ENCODE measurements at regions not wholly inside any gene's neighbourhood (a gene's known extent, or its start where the extent isn't known, plus 50 kb on each side); places are given as distances from the start of the nearest gene placed in this dataset.
"Not testable (repeated sequence)": the region's sequence is repeated elsewhere in the genome, so short reads cannot be mapped to it uniquely, and the experiment has no call there.

GRCh38 chr22:33971561-33971961 is 51.3 kb upstream of the LARGE1 start:
- DNase-seq (ENCODE audit: missing footprints) (no peak), ATAC-seq (no peak)
- intact Hi-C loops (cut with DNase I) = no loop called here

DNA sequence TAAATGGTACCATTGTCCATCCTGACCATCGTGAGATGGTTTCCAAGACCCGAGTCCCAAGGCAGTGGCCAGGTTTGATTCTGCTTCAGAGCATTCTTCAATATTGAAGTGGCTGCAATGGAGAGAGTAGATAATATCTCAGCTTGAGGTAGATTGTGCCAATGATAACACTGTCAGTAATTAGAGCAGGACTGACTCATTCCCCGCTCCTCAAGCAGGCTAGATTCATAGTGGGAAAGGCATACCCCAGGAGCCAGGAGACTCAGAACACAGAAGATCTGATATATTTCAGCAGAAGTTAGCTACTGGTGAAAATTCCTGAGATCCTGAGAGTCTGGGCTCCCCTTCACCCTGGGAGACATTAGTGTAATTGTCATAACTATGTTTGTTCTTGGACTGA is 55.6 kb upstream of the LARGE1 start:
- intact Hi-C loops (cut with DNase I) = no loop called here
- DNase-seq (ENCODE audit: missing footprints) = no peak
- ATAC-seq = no peak

GRCh38 chr22:33983558-33983957 is 63.3 kb upstream of the LARGE1 start:
- no peak for ATAC-seq

DNA sequence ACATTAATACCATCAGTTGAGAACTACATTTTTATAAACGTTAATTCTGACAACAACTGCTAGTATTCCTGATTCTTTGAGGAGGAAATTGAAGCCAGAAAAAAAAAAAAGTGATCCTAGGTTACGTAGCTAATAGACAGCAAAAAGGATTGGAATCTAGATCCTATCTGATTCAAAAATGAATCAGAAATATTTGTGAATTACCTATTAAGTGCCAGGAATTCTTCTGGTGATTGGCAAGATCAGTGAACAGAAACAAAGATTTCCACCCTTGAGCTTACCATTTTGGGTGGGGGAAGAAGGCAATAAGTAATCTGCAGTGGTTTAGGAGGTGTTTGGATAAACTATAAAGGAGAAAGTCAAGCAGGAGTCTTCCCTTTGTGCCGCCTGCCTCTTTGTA is 63.9 kb upstream of the LARGE1 start:
- DNase-seq (ENCODE audit: missing footprints) (no peak), ATAC-seq (no peak)
- intact Hi-C loops (cut with DNase I) = no loop called here

More at GRCh38 chr22:33983558-33983957, 63.3 kb upstream of the LARGE1 start:
- DNase-seq (ENCODE audit: missing footprints) = no peak
- intact Hi-C loops (cut with DNase I) = no loop called here

DNA sequence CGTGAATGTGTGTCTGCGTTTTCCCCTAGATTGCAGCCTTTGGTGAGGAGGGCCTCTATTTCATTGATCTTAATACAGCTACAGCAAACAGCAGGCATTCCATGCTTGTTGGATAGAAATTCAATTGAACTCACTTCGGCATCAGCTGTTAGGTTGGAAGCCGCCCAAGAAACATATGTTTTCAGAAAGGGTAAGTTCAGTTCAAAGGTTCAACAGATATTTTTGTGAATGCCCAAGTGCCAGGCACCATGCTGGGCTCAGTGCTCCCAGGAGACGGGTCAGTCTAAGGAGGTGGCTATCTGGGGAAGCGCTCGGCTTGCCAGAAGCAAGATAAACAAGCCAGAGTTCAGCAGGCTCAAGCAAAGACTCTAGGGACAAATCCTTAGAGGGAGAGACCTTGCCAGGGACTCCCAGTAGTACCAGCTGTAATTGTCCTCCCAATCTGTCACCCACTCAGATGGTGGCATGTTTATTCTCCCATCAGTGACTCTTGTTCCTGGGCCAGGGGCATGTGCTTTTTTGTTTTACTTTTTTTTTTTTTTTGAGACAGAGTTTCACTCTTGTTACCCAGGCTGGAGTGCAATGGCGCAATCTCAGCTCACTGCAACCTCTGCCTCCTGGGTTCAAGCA is 64.5 kb upstream of the LARGE1 start:
- no peak for ATAC-seq
- intact Hi-C loops (cut with DNase I) = no loop called here
- no peak for DNase-seq (ENCODE audit: missing footprints)

GRCh38 chr22:33985506-33985905 is 65.2 kb upstream of the LARGE1 start:
- intact Hi-C loops (cut with DNase I) = no loop called here
- DNase-seq (ENCODE audit: missing footprints) = no peak
- ATAC-seq = no peak

- intact Hi-C loops (cut with DNase I) = no loop called here
- DNase-seq (ENCODE audit: missing footprints) = no peak
Measured at GRCh38 chr22:33986167-33986771, 66.0 kb upstream of the LARGE1 start.

DNA sequence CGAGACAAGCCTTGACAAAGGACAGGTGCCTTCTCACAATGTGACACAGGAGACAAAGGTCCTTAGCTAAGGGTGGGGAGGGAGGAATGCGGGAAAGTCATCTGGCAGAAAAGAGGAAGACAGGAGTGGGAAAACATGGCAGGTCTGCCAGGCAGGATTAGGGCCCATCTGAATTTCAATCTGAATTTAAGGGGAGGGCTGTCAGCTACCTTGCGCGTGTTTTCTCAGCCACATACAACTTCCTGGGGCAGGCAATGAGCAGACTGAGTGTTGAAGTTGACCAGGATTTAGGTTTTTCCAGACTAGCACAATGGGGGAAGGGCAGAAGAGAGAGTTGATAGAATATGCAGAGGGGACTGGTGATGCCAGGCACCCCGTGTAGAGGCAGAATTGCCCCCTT is 66.7 kb upstream of the LARGE1 start:
- DNase-seq (ENCODE audit: missing footprints) (no peak), ATAC-seq (no peak)
- intact Hi-C loops (cut with DNase I) = no loop called here

More at GRCh38 chr22:33986167-33986771, 66.0 kb upstream of the LARGE1 start:
- ATAC-seq = no peak

- ATAC-seq; intact Hi-C loops (cut with DNase I); DNase-seq (ENCODE audit: missing footprints): not testable (repeated sequence)
Measured at GRCh38 chr22:33989263-33989662, 69.0 kb upstream of the LARGE1 start.

- ATAC-seq (no peak), DNase-seq (ENCODE audit: missing footprints) (no peak)
- intact Hi-C loops (cut with DNase I) = no loop called here
Measured at GRCh38 chr22:33991620-33992019, 71.3 kb upstream of the LARGE1 start.

- intact Hi-C loops (cut with DNase I) = no loop called here
- DNase-seq (ENCODE audit: missing footprints) (no peak), ATAC-seq (no peak)
Measured at GRCh38 chr22:33996824-33997223, 76.5 kb upstream of the LARGE1 start.

DNA sequence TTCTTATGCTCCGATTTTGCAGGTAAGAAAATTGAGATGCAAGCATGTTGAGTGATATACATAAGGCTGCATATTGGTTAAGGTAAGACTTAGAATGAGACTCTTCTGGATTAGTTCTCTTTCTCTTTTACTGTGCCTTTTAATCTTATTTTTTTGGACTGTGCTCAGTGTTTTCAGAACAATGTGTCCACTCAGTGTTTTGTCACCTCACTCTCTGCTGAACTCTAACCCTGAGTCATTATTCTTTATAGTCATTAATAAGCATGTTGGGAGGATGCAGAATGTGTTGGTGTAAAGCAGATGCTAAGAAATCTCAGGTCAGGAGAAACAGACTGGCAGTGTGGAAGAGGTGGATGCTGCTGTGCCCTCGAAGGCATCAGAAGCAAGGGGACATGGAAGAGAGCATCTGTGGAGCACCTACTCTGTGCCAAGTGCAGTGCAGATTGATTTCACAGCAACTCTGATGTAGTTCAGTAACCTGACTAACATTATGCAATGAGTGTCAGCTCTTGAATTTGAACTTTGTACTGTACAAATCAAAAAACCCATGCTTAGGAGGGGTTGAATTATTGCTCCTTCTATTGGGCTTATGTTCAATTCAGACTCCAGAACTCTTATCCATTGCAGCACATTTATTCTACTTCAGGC is 80.7 kb upstream of the LARGE1 start:
- intact Hi-C loops (cut with DNase I) = no loop called here
- DNase-seq (ENCODE audit: missing footprints) = no peak
- no peak for ATAC-seq

DNA sequence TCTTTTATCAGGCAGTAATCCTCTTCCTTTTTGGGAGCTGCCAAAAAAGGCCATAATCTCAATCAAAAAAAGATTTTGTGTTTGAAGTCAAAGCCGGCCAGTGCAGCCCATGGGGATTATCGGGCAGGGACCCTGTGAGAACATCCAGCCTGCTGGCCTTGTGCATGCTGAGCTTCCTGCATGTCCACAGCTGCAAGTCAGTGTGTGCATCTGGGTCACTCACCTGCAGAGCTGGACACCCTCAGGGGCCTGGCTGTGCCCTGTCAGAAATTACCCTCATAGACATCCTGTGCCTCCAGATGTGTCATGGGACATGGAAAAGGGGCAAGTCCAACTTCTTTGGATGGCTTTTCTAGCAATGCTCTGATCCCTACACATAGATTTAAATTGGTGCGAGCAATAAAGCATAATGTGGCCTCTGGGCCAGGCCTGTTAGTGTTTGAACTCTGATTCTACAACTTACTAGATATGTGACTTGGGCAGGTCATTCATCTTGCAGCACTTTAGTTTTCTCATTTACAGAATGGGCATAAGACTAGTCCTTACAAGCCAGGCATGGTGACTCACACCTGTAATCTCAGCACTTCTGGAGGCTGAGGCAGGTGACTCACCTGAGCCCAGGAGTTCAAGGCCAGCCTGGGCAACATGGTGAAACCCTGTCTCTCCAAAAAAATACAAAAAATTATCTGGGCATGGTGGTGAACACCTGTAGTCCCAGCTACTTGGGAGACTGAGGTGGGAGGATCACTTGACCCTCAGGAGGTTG is 81.6 kb upstream of the LARGE1 start:
- DNase-seq (ENCODE audit: missing footprints) (no peak), ATAC-seq (no peak)
- intact Hi-C loops (cut with DNase I) = no loop called here

- ATAC-seq (no peak), DNase-seq (ENCODE audit: missing footprints) (no peak)
- intact Hi-C loops (cut with DNase I) = no loop called here
Measured at GRCh38 chr22:34004058-34004457, 83.8 kb upstream of the LARGE1 start.

GRCh38 chr22:34010259-34010658 is 90.0 kb upstream of the LARGE1 start:
- intact Hi-C loops (cut with DNase I) = no loop called here
- ATAC-seq = no peak

GRCh38 chr22:34015642-34016041 is 95.4 kb upstream of the LARGE1 start:
- intact Hi-C loops (cut with DNase I) = no loop called here
- DNase-seq (ENCODE audit: missing footprints) (no peak), ATAC-seq (no peak)

More at GRCh38 chr22:34010259-34010658, 90.0 kb upstream of the LARGE1 start:
- no peak for DNase-seq (ENCODE audit: missing footprints)

DNA sequence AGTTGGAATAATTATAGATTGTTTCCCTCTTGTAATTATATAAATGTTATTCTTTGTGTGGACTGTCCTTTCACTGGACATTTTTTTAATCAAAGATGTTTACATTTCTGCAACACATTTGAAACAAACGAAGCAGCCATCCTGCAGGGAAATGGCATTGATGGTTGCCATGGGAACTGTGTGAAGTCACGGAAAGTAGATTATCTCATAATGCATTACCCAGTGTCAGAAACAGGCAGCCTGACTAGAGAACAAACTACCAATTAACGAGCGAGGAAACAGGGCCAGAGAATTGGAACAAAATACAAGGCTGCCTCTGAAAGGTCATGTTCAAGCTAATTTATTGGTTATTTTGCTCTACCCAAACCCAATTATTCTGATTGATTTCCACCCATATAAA is 96.9 kb upstream of the LARGE1 start:
- intact Hi-C loops (cut with DNase I) = no loop called here
- no peak for DNase-seq (ENCODE audit: missing footprints)
- no peak for ATAC-seq

- ATAC-seq = no peak
Measured at GRCh38 chr22:34019190-34019845, 99.0 kb upstream of the LARGE1 start.

DNA sequence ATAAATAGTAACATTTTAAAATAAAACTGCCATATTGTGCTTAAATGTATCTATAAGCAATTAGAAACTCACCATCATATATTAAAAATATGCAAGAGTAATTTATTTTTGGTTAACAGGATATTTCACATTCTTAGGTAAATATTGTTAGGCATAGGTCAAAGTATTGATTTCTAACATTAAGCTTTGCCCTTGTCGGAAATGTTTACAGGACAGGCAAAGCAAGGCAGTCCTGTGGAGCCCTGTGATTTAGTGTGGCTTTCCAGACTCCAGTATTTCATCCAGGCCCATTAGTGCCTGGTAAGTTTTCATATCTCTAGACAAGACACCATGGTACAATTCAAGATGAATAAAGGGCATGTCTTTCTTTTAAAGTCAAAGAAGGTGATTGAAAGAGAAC is 114.9 kb upstream of the LARGE1 start:
- ATAC-seq = no peak
- intact Hi-C loops (cut with DNase I) = no loop called here
- no peak for DNase-seq (ENCODE audit: missing footprints)

More at GRCh38 chr22:34019190-34019845, 99.0 kb upstream of the LARGE1 start:
- intact Hi-C loops (cut with DNase I) = no loop called here
- no peak for DNase-seq (ENCODE audit: missing footprints)
